ENCODE measurements at regions not wholly inside any gene's neighbourhood (a gene's known extent, or its start where the extent isn't known, plus 50 kb on each side); places are given as distances from the start of the nearest gene placed in this dataset.

GRCh38 chr1:60229821-60230220 is 156.3 kb upstream of the C1orf87 start:
- no peak for DNase-seq

- DNase-seq, result no peak
These were observed 154.5 kb upstream of the C1orf87 start for GRCh38 chr1:60228041-60228491.

- DNase-seq, result no peak
These were observed 154.0 kb upstream of the C1orf87 start for GRCh38 chr1:60227601-60228000.

- DNase-seq, result no peak
These were observed 151.9 kb upstream of the C1orf87 start for GRCh38 chr1:60225486-60225885.

GRCh38 chr1:60224523-60224922 is 151.0 kb upstream of the C1orf87 start:
- no peak for DNase-seq

- DNase-seq, result no peak
These were observed 149.6 kb upstream of the C1orf87 start for GRCh38 chr1:60223158-60223557.

GRCh38 chr1:60222360-60223115 is 149.0 kb upstream of the C1orf87 start:
- DNase-seq, result no peak

- no peak for DNase-seq
These were observed 139.7 kb upstream of the C1orf87 start for GRCh38 chr1:60213253-60213652.

- DNase-seq, result no peak
These were observed 122.5 kb upstream of the C1orf87 start for GRCh38 chr1:60196026-60196425.

- no peak for DNase-seq
These were observed 112.1 kb upstream of the C1orf87 start for GRCh38 chr1:60185684-60186083.

GRCh38 chr1:60184521-60184920 is 111.0 kb upstream of the C1orf87 start:
- DNase-seq, result no peak

GRCh38 chr1:60173729-60174505 is 100.3 kb upstream of the C1orf87 start:
- no peak for DNase-seq

GRCh38 chr1:60173006-60173405 is 99.4 kb upstream of the C1orf87 start:
- no peak for DNase-seq

GRCh38 chr1:60171801-60172200 is 98.2 kb upstream of the C1orf87 start:
- no peak for DNase-seq

GRCh38 chr1:60170709-60171108 is 97.1 kb upstream of the C1orf87 start:
- no peak for DNase-seq

- no peak for DNase-seq
These were observed 95.6 kb upstream of the C1orf87 start for GRCh38 chr1:60169206-60169605.

GRCh38 chr1:60162936-60163335 is 89.4 kb upstream of the C1orf87 start:
- DNase-seq, result no peak

- no peak for DNase-seq
These were observed 86.6 kb upstream of the C1orf87 start for GRCh38 chr1:60160141-60160540.

GRCh38 chr1:60156371-60156770 is 82.8 kb upstream of the C1orf87 start:
- DNase-seq, result no peak

- no peak for DNase-seq
These were observed 80.4 kb upstream of the C1orf87 start for GRCh38 chr1:60153961-60154360.

GRCh38 chr1:60152891-60153290 is 79.3 kb upstream of the C1orf87 start:
- DNase-seq, result no peak

- DNase-seq, result no peak
These were observed 77.7 kb upstream of the C1orf87 start for GRCh38 chr1:60151311-60151710.

- DNase-seq, result peak; percentile 9
These were observed 75.7 kb upstream of the C1orf87 start for GRCh38 chr1:60149251-60149650.

- DNase-seq, result no peak
These were observed 73.3 kb upstream of the C1orf87 start for GRCh38 chr1:60146884-60147283.

Measured in NCI-H1436 (cell line).